A549 (cell line): ENCODE measurements at regions not wholly inside any gene's neighbourhood (a gene's known extent, or its start where the extent isn't known, plus 50 kb on each side); places are given as distances from the start of the nearest gene placed in this dataset.

Source experiments
- BHLHE40 ChIP-seq: IDR thresholded peaks from 2 replicates; pipeline ENCODE4 v1.6.1; 2012; ENCODE audit warnings: low read depth, low read length, inconsistent platforms
- CHD2 ChIP-seq: fragments of 150-350 bp; IDR thresholded peaks from 2 replicates; pipeline ENCODE4 v1.6.1; 2014; ENCODE audit warnings: low read length; ENCODE audit not compliant: partially characterized antibody
- CTCF ChIP-seq: fragments of >200 bp; sonication (Bioruptor Twin); formaldehyde crosslinking; IDR thresholded peaks from 3 replicates; pipeline ENCODE4 v1.5.1; 2016
- MAX ChIP-seq: IDR thresholded peaks from 2 replicates; pipeline ENCODE4 v1.6.1; 2012
- PHF8 ChIP-seq: fragments of 200-600 bp; sonication (generic); IDR thresholded peaks from 2 replicates; pipeline ENCODE4 v1.6.1; 2016; ENCODE audit warnings: low read depth, mild to moderate bottlenecking, antibody characterized with exemption, moderate library complexity, borderline replicate concordance
- RNF2 ChIP-seq: fragments of 200-600 bp; sonication (generic); IDR thresholded peaks from 2 replicates; pipeline ENCODE4 v1.6.1; 2016; ENCODE audit warnings: low read depth, mild to moderate bottlenecking, antibody characterized with exemption, moderate library complexity, borderline replicate concordance

GRCh38 chr1:178039891-178040290 lies 54.0 kb upstream of the RASAL2 start:
- TF ChIP-seq CTCF: no peak
- no peak for TF ChIP-seq BHLHE40
- no peak for TF ChIP-seq CHD2
- TF ChIP-seq RNF2: no peak
- TF ChIP-seq PHF8: no peak
- no peak for TF ChIP-seq MAX
